ENCODE measurements at regions not wholly inside any gene's neighbourhood (a gene's known extent, or its start where the extent isn't known, plus 50 kb on each side); places are given as distances from the start of the nearest gene placed in this dataset.
"Not testable (repeated sequence)": the region's sequence is repeated elsewhere in the genome, so short reads cannot be mapped to it uniquely, and the experiment has no call there.

- DNase-seq (ENCODE audit: low spot score) = not testable (repeated sequence)
Observed at GRCh38 chr1:95297906-95298305, 63.9 kb downstream of the RWDD3 start.

GRCh38 chr1:95301091-95301490, 67.1 kb downstream of the RWDD3 start:
- no peak for DNase-seq (ENCODE audit: low spot score)

- DNase-seq (ENCODE audit: low spot score) = no peak
Observed at GRCh38 chr1:95301614-95302013, 67.6 kb downstream of the RWDD3 start.

DNA sequence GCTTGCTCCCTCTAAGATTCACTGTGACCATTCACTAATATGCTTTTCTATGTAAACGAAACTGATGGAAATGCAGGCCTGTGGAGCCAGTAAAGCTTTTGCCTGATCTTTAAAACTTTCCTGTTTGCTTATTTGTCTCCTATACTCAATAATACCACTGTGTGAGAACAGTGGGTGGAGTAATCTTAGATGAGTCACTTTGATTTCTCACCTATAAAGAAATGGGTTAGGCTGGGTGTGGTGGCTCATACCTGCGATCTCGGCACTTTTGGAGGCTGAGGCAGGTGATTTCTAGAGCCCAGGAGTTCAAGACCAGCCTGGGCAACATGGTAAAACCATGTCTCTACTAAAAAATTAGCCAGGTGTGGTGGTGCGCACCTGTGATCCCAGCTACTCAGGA, 70.8 kb downstream of the RWDD3 start:
- DNase-seq (ENCODE audit: low spot score) = no peak

DNA sequence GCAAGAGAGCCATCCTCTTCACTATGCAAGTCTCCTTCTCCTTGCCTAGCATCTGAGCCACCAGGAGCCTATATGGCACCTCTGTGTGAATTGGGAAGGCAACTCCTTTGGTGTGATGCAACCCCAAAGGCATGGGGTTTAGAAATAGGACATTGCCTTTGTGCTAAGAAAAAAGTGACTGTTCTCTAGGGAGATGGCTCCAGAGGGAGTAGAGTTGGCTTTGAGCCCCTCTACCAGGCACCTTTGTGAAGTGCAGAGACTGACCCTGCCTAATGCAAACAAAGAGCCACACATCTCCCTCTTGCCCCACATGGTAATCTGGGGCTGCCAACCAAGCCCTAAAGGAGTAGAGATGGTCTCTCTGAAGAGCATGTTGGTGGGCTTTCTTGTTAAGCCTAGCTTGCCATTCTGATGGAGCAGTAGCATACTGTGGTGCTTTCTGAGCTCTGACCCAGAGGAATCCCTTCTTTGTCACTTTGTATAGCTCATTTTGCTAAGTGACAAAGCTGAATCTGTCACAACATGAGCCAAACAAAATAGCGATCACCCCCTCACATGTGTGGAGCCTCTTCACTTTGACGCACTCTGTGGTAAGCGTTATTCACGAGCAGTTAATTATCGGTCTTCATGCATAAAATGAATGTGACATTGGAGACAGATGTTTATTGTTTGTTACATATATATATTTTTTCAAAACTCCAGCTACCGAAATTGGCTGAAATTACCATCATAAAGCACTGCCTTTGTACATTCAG, 74.4 kb downstream of the RWDD3 start:
- DNase-seq (ENCODE audit: low spot score) = no peak

DNA sequence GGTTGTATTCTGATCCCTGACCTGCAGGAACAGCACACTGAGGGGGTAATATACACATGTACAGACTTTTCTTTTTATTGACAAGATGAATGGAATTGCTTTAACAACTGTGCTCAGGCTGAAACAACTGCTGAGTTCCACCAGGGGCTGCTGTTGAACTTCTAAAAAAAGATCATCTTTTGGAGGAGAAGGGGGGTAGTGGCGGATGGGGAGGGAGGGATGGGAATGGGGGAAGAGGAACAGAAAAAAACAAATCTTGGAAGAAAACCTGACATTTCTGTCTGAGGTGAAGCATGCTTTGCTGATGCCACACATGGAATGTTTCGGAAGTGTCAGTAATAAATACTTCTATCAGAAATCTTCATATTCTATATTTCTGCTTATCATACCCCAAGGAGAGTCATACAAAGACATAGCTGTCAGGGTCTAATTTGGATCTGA, 75.0 kb downstream of the RWDD3 start:
- peak; percentile 46 for DNase-seq (ENCODE audit: low spot score)

- DNase-seq (ENCODE audit: low spot score) = no peak
Observed at GRCh38 chr1:95311014-95311413, 77.0 kb downstream of the RWDD3 start.

DNA sequence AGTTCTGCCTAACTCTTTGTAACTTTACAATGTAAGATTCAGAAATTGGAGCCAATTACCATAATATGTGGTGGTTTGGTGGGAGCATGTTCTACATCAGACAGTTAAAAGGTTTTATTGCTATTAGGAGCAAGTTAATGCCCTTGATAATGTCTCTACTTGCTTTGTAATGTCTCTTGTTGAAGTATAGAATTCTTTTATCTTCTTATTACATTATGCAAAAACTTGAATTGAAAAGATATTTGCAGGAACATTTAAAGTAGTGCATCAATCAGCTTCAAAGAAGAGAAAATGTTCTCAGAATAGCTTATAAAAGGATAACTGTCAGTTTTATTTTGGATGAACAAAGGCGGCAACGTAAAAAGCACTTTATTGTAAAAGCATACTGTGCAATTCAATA, 77.8 kb downstream of the RWDD3 start:
- DNase-seq (ENCODE audit: low spot score) = no peak

GRCh38 chr1:95312181-95312580, 78.2 kb downstream of the RWDD3 start:
- DNase-seq (ENCODE audit: low spot score) = no peak

DNA sequence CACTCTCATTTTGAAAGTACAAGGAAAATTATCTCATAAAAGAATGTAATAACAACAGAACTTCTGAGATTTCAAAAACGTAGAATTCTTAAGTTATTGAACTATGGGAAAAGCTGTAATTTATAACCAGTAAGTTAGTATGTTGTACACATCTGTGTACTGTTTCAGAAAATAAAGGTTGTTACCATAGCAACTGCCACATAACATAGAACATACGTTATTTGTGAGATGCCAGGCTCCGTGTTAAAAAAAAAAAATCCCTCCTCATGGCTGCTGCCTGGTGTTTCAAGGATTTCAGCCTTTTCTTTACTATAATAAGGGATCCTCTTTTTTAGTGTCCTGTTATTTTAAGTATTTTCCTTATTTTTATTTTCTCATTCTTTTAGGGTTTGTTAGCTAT, 79.5 kb downstream of the RWDD3 start:
- DNase-seq (ENCODE audit: low spot score) = no peak

GRCh38 chr1:95321531-95321930, 87.5 kb downstream of the RWDD3 start:
- no peak for DNase-seq (ENCODE audit: low spot score)

GRCh38 chr1:95323123-95323522, 89.1 kb downstream of the RWDD3 start:
- DNase-seq (ENCODE audit: low spot score) = no peak

GRCh38 chr1:95325349-95325748, 91.3 kb downstream of the RWDD3 start:
- DNase-seq (ENCODE audit: low spot score) = no peak

GRCh38 chr1:95326023-95326422, 92.0 kb downstream of the RWDD3 start:
- no peak for DNase-seq (ENCODE audit: low spot score)

GRCh38 chr1:95332754-95333153, 98.7 kb downstream of the RWDD3 start:
- DNase-seq (ENCODE audit: low spot score) = no peak

DNA sequence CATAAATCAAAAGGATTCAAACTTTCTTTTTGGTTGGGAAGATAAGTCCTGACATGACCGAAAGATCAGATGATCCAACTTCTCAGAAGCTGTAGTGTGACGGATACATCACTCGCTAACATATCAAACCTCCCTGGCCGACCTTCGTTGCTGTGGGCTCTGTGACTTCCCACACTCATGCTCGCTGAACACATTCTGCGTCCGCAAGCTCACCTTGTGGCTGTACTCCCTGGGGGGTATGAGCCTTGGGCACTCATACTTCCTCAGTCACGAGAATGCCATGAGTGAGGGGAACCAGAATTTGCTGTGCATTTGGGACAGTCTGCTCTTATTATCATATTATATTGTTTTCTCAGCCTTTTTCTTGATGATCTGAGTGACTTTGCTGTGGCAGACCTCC, 105.4 kb downstream of the RWDD3 start:
- no peak for DNase-seq (ENCODE audit: low spot score)

GRCh38 chr1:95340061-95340460, 106.1 kb downstream of the RWDD3 start:
- DNase-seq (ENCODE audit: low spot score) = no peak

- no peak for DNase-seq (ENCODE audit: low spot score)
Observed at GRCh38 chr1:95352767-95353166, 118.8 kb downstream of the RWDD3 start.

GRCh38 chr1:95353194-95353593, 119.2 kb downstream of the RWDD3 start:
- no peak for DNase-seq (ENCODE audit: low spot score)

- no peak for DNase-seq (ENCODE audit: low spot score)
Observed at GRCh38 chr1:95364546-95364945, 130.5 kb downstream of the RWDD3 start.

- no peak for DNase-seq (ENCODE audit: low spot score)
Observed at GRCh38 chr1:95366498-95366897, 132.5 kb downstream of the RWDD3 start.

- no peak for DNase-seq (ENCODE audit: low spot score)
Observed at GRCh38 chr1:95368178-95368577, 134.2 kb downstream of the RWDD3 start.

DNA sequence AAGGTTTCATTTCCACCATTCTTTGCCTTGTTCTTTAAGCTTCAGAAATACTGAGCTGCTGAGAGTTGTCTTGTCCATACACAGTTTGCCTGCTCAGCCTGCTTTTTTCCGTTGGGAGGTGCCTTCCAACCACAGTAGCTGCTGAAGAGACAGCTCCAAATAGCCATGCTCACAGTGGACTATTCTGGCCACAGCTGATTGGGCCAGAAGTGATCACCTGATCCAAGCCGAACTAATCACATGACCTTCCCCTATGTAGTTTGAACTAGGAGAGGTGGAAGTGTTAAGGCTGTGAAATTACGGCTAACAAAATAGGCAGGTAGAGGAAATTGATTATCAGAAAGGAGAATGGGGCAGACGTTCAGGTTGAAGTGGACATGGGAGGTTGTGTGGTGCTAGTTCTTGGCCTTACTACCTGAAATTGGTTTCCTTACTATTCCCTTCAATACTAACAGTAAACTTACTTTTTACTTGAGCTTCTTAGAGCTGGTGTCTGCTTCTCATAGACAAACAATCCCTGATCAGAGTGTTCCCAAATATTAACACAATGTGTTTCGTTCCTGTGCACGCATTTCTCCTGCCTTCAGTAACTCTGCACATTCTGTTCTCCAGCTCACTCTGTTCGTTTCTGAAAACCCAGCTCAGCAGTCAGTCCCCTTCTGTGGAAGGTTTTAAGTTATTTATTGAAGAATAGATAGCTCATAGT, 136.1 kb downstream of the RWDD3 start:
- DNase-seq (ENCODE audit: low spot score) = no peak
